GM21367 (cell line): ENCODE measurements at regions not wholly inside any gene's neighbourhood (a gene's known extent, or its start where the extent isn't known, plus 50 kb on each side); places are given as distances from the start of the nearest gene placed in this dataset.

Experiments used
- ATAC-seq: cut with Tn5 transposase; IDR thresholded peaks from one replicate; pipeline ENCODE4 v1.9.1; 2021; ENCODE audit not compliant: unreplicated experiment

DNA sequence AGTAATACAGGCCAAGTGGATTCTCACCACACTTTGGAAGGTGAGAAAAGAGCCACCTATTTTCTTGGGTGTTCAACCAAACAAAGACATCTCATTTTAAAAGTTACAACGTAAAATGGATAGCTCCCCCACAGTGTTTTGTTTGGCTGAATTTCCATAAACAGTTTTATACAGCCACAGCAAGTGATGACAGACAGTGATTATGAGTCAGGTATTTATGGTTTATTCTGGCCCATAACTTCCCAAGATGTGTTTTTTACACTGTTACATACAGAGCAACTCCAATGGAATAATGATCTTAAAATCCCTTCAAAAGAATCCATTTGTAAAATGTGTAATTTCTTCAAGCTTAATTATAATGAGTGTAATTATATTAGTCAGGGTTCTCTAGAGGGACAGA is 421.3 kb downstream of the TLE1 start:
- ATAC-seq, result no peak

- ATAC-seq, result no peak
These were observed 422.7 kb downstream of the TLE1 start for GRCh38 chr9:81266674-81267073.

DNA sequence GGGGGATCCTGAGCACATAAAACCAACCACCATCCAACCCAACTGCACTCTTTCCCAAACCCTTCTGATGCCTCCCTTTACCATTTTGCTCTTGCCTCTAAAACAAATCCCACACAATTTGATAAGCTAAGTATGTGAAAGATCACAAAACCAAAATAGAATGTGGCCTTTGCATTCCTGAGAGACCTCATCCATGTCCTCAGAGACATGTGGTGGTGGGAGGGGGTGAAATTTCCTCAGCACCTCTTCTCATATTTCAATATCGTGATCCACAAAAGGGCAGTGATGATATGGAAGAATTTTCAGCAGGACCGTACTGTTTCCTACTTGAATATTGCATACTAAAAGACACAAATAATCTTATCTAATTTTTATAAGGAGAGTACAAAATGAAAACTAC is 423.3 kb downstream of the TLE1 start:
- ATAC-seq, result no peak

DNA sequence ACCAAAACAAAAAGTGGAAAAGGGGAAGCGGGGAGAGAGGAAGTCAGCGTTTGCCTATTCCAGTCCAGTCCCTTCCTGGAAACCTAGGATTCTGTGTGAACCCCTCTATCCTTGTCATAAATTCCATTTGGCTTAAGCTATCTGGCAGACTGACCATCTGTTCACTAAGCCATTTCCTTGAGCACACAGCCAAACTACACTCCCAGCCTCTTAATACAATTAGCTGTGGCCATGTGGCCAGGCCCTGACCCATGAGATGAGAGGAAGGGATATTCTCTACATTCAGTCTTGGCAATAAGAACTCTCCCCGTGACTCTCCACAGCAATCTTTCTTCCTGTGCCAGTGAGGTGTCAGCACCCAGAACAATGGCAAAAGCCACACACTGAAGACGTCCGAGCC is 424.8 kb downstream of the TLE1 start:
- ATAC-seq, result no peak

DNA sequence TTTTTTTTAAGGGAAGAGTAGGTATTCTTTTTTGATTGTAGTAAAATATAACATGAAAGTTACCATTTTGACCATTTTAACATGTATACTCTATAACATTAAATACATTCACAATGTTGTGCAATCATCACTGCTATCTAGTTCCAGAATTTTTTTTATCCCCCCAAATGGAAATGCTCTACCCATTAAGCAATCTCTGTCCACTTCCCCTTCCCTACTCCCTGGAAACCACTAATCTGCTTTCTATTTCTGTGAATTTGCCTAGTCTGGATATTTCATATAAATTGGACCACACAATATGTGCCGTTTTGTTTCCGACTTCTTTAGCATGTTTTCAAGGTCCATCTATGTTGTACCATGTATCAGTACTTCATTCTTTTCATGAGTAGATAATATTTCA is 429.5 kb downstream of the TLE1 start:
- ATAC-seq, result no peak

- no peak for ATAC-seq
These were observed 433.0 kb downstream of the TLE1 start for GRCh38 chr9:81256368-81256767.

DNA sequence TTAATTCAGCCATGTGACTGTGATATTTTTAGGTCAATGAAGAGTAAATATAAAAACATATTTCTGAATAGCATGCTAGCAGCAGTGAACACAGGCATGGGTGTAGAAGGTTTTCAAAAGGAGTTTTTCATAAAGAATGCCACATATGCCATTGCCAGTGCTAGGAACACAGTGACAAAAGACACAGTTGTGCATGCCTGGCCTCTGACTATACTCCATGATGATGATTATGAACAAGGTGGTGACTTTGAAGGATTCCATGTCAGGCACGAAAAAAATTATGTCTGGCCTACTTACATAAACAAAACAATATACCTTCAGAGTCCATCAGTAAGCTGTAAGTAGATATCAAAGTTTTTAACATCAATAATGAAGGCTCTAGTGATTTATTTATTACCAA is 438.7 kb downstream of the TLE1 start:
- no peak for ATAC-seq

DNA sequence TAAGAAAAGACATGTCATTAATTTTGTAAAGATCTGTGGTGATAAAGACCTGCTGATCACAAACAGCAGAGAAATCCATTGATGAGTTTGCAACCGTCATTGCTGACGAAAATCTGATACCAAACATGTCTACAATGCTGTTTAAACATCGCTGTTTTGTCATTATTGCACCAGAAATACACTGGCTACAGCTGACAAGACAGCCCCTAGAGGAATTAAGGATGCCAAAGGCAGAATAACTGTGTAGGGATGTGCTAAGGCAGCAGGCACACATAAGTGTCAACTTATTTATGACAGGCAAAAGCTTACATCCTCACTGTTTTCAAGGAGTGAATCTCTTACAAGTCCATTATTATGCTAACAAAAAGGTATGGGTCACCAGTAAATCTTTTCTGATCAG is 439.3 kb downstream of the TLE1 start:
- ATAC-seq, result no peak

GRCh38 chr9:81245254-81245956 is 443.9 kb downstream of the TLE1 start:
- no peak for ATAC-seq

DNA sequence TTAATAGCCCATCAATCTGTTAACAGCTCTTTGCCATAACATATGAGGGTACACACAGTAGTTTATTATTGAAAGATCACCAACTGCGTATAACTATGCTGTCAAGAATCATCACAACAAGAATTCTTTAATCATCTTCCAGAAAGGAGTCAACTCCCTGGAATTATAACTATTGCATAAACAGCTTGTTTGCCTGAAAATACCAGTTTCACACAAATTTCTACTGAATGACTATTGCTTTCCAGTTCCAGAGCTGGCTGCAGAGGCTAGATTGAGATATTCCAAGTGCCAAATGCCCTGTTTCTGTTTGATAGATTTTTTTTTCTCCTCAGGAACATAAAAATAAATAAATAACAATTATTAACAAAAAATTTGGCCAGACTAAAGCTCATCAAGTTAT is 444.7 kb downstream of the TLE1 start:
- no peak for ATAC-seq

DNA sequence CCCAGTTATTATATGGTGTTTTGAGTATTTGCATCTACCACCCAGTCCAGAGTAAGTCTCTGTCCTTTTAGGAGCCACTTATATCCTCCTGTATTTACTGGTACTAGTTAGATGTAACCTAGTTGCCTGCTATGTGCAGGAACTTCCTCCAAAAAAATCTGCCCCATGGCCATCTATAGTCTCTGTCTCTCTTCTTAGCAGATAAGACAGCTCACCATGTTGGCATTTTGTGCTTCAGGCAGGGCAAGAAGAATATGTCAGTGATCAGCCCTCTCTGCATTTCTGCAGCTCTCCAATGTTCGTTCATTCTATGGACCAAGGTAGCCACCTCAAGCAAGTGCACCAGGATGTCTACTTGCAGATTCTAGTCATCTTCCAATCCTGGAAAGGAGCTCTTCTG is 446.5 kb downstream of the TLE1 start:
- ATAC-seq, result no peak

DNA sequence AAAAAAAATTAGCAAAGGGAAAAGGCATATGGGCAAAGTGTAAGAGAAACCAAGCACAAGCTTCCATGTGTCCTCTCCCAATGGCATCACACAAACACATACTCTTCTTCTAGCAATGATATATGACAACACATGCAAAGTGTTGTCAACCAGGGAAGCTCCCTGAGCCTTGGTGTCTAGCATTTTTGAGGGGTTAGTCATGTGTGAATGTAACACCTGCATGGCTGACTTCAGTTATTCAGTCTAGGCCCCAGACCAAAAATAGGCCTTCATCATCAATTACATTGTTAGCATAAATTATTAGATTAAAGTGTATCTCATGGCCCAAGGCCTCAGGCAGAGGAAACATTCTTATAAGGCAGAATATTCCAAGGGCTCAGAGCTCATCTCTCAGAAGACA is 450.0 kb downstream of the TLE1 start:
- ATAC-seq, result no peak

DNA sequence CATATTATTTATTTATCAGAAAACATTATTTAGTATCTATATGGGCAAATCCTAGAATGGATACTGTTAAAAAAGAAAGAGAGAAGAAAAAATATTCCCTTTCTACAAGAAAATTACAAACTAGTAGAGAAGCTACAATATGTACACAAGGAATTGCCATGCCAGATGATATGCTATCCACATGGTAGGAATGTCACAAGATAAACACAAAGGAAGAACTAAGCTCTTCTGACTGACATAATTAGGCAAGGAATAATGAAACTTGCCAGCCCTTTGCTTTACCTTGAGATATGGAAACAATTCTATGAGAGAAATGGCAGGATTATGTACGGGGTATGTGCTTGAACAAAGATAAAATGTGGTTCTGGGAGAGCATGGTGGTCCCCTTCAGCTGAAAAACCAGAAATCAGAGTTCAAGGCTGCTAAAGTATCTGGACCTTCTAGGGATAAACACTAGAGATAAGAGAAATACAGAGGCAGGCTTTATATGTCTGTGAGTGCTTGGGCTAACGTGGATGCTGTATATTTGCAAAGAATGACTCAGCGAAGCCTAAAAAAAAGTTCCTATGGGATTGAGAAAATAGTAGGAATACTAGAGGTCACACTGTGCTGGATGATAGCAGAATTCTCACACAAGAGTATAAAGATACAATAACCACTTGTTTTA is 451.6 kb downstream of the TLE1 start:
- no peak for ATAC-seq

- ATAC-seq, result no peak
These were observed 454.3 kb downstream of the TLE1 start for GRCh38 chr9:81234924-81235610.

- ATAC-seq, result no peak
These were observed 458.3 kb downstream of the TLE1 start for GRCh38 chr9:81231011-81231410.

DNA sequence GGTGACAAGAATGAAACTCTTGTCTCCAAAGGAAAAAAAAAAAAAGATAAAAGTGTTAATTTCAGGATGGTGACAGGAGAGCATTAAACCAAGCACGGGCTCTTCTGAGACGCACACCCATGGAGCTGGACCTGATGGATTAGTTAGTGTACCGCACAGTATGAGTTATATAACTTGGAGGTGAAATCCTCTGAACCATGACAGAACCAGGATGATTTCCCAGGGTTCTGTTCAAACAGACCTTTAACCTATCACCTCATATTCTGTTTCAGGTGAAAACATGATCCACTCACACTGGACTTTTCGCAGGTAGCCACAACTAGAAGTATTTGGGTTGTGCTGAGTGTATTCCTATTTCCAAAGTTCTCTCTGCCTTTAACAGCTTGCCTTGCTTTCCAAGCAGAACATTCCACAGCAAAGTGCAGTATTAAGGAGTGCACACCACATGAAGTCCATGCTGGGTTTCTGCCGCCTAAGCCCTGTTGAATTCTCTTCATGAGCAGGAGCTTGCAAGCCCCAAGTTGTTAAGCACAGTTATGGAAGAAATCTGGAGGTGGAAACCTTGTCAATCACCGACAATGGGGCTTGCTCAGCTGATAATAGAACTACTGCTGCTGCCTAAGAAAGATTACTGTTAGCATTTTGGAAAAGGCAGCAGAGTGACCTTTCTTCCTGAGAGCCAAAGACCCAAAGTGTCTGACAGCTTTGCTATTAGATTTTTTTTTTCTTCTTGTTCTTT is 461.7 kb downstream of the TLE1 start:
- no peak for ATAC-seq

DNA sequence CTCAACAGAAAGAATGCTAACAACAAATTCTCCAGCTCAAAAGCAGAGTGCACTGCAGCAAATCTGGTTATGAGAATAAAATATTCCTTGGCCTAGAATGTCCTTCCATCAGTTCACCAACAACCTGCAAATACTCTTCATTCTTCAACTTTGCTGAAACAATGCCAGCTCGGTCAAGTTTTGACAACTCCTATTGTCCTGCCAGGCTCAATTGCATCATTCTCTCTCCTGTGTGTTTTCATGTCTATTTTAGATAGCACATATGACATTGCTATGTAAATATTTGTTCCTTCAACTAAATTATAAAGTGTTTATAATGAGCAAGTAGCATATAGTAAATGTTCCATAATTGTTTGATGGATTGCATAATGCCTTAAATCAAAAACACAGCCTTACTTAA is 463.8 kb downstream of the TLE1 start:
- no peak for ATAC-seq

- no peak for ATAC-seq
These were observed 464.9 kb downstream of the TLE1 start for GRCh38 chr9:81224166-81225081.

DNA sequence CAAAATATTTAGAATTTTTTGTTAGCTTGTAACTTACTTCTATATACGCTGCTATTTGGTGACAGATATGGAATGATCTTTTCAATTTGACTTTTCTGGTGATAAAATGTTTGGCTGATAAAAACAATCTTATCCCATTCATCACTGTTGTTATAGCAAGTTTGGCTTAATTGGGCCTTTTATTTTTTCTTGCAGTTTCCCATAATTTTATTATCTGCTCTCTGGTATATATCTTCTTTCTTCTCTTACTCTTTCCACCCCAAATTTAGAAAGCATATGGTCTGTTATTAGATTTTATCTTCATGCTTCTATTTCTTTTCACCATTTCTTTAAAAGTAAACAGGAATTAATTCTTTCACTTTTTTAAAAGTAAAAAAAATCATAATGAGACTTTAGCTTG is 474.4 kb downstream of the TLE1 start:
- ATAC-seq, result no peak

DNA sequence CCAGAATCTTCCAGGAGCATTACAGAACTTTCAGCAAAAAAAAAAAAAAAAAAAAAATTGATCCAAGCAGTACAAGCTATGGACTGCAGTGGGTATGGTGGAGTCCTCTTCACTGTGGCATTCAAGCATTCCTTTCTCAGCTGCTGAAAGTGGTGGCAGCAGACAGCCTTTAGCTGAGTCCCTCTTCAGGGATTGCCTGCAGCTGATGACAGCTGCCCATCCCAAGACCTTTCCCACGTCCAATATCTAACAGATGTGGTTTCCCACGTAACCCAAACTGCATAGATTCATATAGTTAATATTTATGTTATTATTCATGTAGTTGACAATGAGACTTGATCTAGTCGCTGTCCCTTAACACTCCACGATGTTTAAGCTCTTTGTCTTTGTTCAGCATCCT is 475.9 kb downstream of the TLE1 start:
- no peak for ATAC-seq

GRCh38 chr9:81211741-81212140 is 477.6 kb downstream of the TLE1 start:
- ATAC-seq, result no peak
